A204.1 (cell line): ENCODE measurements at regions not wholly inside any gene's neighbourhood (a gene's known extent, or its start where the extent isn't known, plus 50 kb on each side); places are given as distances from the start of the nearest gene placed in this dataset.
"Not testable (repeated sequence)": the region's sequence is repeated elsewhere in the genome, so short reads cannot be mapped to it uniquely, and the experiment has no call there.

ENCODE experiments used
- FAIRE-seq: peaks from 2 replicates; lab custom pipeline; 2012; peaks lifted over from hg19 to GRCh38; lab: Jason Lieb, UNC

DNA sequence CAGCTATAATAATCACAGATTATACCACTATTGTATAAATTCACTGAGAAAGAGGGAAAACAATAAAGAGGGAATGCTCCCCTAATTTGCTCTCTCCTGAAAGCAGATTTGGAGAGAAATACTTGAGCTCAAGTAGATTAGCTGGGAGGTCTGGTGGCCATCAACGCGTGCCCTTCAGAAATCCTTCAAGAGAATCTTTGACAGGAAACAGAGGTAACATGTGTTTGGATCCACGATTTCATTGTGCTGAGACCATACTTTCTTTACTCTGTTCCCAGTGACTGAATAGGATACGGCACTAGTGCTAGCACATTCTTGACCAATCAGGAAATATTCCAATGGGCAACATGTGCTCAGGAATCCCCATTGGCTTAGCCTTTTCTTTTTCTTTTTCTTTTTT lies 1395.3 kb downstream of the RAPGEF2 start:
- no peak for FAIRE-seq

DNA sequence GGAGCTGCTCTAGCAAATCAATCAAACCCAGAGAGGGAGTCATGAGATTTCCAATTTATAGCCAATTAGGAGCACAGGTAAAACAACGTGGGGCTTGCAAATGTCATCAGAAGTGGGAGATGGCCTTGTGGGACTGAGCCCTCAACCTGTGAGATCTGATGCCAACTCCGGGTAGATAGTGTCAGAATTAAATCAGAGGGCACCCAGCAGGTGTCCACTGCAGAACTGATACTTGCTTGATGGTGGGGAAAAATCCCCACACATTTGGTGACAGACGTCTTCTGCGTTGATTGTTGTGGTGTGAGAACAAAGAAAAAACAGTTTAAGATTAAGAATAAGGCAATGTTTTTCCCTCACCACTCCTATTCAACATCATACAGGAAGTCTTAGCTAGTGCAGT lies 1402.8 kb downstream of the RAPGEF2 start:
- FAIRE-seq: no peak

GRCh38 chr4:160510928-160511327 lies 1408.0 kb downstream of the RAPGEF2 start:
- FAIRE-seq: no peak

DNA sequence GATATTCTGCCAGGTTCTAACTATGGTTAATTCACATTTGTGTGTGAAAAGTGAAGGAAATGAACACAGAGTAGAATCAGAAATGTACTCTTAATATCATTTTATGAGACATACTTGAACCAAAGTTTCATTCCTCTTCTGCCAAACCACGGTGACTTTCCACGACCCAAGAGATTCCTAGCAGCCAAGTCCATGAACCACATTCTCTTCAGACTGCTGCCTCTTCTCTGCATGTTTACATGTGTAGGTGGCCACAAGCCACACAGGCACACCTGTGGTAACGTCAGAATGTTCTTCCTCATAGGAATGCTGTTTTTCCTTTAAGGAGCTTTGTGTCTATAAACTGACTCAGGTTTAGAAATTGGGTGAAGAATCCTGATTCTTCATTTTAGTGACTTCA lies 1411.2 kb downstream of the RAPGEF2 start:
- no peak for FAIRE-seq

DNA sequence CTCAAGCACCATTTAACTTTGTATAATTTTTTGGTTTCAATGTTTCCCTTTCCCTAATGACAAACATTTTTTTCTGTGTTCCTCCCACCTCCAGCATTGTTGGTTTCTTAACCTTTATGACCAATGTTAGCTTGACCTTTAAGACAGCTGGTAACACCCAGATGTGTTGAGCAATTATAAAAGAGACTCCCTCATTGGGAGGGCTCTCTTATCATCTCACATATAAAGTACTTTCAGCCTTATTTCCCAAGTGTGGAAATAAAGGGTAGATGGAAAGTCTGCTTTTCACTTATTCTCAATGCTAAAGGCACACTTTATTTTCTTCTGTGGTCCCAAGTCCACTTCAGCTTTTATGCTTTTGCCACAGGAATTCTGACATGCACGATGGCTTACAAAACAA lies 1420.4 kb downstream of the RAPGEF2 start:
- FAIRE-seq: no peak

GRCh38 chr4:160537681-160538080 lies 1434.8 kb downstream of the RAPGEF2 start:
- no peak for FAIRE-seq

GRCh38 chr4:160546201-160546600 lies 1443.3 kb downstream of the RAPGEF2 start:
- no peak for FAIRE-seq

DNA sequence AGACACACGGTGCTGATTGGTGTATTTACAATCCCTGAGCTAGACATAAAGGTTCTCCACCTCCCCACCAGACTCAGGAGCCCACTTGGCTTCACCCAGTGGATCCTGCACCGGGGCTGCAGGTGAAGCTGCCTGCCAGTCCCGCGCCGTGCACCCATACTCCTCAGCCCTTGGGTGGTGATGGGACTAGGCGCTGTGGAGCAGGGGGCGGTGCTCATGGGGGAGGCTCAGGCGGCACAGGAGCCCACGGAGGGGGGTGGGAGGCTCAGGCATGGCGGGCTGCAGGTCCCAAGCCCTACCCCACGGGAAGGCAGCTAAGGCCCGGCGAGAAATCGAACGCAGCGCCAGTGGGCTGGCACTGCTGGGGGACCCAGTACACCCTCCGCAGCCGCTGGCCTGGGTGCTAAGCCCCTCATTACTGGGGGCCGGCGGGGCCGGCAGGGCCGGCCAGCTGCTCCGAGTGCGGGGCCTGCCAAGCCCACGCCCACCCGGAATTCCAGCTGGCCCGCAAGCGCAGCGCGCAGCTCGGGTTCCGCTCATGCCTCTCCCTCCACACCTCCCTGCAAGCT lies 1447.2 kb downstream of the RAPGEF2 start:
- not testable (repeated sequence) for FAIRE-seq

DNA sequence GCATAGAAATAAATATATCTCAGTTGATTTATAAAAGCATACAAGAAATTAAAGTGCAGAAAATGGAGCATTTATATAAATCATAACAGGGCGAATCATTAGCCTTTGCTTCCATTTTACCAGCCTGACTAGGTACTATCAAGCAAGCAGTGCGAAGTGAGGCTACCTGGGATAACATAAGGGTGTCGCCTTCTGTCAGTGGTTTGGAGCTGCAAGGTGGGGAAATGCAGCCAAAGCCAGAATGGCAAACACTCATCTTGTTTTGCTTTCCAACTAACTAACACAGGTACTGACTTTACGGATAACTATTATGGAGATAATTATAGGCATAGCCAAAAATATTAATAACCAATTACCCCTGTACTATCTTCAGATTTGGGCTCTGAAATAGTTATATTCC lies 1459.8 kb downstream of the RAPGEF2 start:
- no peak for FAIRE-seq

- FAIRE-seq: no peak
Observed at GRCh38 chr4:160563552-160564282, 1460.8 kb downstream of the RAPGEF2 start.

GRCh38 chr4:160567634-160568033 lies 1464.8 kb downstream of the RAPGEF2 start:
- FAIRE-seq: no peak

- no peak for FAIRE-seq
Observed at GRCh38 chr4:160570271-160570670, 1467.4 kb downstream of the RAPGEF2 start.

DNA sequence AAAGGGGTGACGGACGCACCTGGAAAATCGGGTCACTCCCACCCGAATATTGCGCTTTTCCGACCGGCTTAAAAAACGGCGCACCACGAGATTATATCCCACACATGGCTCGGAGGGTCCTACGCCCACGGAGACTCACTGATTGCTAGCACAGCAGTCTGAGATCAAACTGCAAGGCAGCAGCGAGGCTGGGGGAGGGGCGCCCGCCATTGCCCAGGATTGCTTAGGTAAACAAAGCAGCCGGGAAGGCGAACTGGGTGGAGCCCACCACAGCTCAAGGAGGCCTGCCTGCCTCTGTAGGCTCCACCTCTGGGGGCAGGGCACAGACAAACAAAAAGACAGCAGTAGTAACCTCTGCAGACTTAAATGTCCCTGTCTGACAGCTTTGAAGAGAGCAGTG lies 1471.4 kb downstream of the RAPGEF2 start:
- FAIRE-seq: not testable (repeated sequence)

DNA sequence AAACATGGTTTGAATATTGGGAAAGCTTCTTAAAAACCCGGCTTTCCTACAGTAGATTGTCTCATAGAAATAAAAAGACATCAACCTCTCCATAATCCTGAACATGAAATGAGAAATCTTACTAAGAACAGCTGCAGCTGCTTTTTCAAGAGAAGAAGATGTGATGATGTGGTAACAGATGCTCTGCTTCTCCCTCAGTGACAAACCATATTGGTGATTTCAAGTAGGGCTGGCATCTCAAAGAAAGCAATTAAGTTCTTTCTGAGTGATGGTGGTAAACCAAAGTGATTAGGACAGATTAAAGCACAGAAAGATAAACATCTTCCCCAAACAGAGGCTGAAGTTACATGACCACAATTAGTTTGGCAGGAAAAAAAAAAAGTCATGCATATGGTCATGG lies 1477.7 kb downstream of the RAPGEF2 start:
- FAIRE-seq: no peak

DNA sequence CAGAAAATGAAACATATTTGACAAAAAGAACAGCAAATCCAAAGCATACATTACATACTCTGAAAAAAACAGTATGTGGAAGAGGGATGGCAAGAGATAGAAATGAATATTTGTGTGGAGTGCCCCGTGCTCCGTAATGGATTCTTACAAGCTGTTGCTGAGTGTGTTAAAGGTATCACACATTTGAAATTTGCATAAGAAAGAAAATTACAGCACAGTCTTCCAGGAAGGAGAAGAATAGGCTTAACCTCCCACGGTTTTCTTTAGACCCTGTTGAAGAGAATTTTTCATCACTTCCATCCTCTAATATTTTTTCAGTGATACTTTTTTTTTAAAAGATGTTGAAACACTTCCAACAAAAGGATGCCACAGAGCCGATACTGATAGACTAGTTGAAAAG lies 1489.4 kb downstream of the RAPGEF2 start:
- no peak for FAIRE-seq

DNA sequence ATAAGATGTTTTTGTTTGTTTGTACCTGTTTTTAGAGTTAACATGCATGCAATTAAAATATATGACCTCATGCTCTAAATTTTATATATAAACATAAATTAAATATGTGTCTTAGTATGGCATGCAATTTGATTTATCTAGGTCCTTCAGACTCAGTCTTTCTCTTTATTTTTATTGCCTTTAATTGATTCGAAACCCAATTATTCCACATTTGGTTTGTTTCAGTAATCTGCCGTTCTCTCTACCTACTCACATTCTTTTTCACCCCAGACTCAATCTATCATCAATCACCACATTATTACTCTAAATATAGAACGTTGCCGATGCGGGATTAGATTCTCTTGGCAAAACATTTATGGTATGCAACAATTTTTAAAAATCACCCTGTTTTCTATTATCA lies 1492.8 kb downstream of the RAPGEF2 start:
- no peak for FAIRE-seq

DNA sequence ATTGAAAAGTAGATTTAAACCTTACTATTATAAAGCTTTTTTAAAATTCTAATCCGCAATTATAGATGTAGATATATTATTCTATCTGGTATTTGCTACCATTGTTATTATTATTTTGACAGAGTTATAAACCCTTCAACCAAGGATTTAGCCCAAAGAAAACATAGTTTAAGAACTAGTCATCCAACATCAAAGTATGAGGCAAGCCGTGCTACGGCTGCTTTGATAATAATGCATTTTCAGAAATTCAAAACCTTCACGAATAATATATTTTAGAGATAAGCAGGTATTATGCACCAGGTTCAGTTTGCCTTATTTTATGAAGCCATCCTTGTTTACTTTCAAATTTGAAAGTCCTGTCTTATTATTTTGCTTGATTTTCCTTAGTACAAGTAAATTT lies 1501.7 kb downstream of the RAPGEF2 start:
- no peak for FAIRE-seq

GRCh38 chr4:160611181-160611580 lies 1508.3 kb downstream of the RAPGEF2 start:
- FAIRE-seq: no peak

GRCh38 chr4:160631044-160631443 lies 1528.2 kb downstream of the RAPGEF2 start:
- FAIRE-seq: no peak

DNA sequence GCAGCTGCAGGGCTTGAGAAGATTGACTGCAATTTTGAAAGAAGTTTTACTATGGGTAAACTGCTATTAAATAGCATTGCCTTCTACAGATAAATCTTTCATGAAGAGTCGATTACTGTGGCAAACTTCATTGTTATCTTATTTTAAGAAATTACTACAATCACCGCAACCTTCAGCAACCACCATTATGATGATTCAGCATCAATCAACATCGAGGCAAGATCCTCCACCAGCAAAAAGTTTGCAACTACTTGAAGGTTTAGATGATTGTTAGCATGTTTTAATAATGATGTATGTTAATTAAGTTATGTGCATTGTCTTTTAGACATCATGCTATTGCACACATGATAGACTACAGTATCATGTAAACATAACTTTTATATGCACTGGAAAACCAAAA lies 1511.0 kb downstream of the FSTL5 start:
- no peak for FAIRE-seq

GRCh38 chr4:160675550-160675949 lies 1488.2 kb downstream of the FSTL5 start:
- FAIRE-seq: no peak

DNA sequence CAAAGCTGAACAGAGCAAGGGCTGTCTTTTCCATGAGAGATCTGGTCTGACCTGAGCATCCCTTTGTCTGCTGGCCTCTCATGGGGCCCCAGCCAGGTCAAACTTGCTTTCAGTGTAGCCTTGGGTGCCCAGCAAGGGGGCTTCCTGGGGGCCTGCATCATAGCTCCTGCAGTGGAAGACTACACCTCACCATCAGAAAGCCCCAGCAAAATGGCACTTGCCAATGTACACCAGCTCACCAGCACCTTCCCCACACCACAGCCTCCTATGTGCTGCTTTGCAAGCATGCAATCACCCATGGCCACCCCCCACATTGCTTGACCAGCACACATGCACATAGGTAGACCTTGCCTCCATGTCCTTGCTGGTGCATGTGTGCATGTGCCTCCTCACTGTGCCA lies 1478.1 kb downstream of the FSTL5 start:
- FAIRE-seq: no peak

DNA sequence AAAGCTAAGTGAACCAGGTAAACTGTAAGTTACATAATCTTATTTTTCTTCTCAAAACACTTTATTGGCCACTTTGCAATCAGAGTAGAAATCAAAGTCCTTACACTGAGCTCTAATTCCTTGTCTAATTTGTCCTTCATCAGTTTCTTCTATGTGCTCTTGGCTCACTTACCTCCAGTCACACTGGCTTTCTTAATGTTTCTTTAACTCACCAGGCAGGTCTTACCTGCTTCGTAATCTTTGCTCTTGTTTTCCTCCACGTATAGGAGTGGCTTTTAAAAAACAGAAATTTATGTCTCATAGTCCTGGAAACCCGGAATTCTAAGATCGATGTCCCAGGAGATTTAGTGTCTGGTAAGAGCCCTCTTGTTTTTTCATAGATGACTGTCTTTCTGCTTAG lies 1462.1 kb downstream of the FSTL5 start:
- FAIRE-seq: no peak

- no peak for FAIRE-seq
Observed at GRCh38 chr4:160709026-160709425, 1454.8 kb downstream of the FSTL5 start.
